Immature natural killer cell (primary cell): ENCODE measurements at regions not wholly inside any gene's neighbourhood (a gene's known extent, or its start where the extent isn't known, plus 50 kb on each side); places are given as distances from the start of the nearest gene placed in this dataset.

Experiments used
- DNase-seq, 3 donors: peaks; one replicate each; pipeline ENCODE4 v3.0.0; 2022; ENCODE audit warnings: mixed read lengths in 1 of 3
- H3K27ac Mint-ChIP-seq, 6 donors: one replicate each; pipeline ENCODE4 v1.8.0; 2020; ENCODE audit warnings: mixed read lengths in 6 of 6, mild to moderate bottlenecking in 5 of 6, inconsistent platforms in 4 of 6, moderate library complexity in 3 of 6
- H3K27me3 Mint-ChIP-seq, 3 donors: one replicate each; pipeline ENCODE4 v1.8.0; 2020 to 2021; ENCODE audit warnings: low read depth in 3 of 3, mild to moderate bottlenecking in 3 of 3, mixed read lengths in 3 of 3, moderate library complexity in 3 of 3, inconsistent platforms in 1 of 3
- H3K36me3 Mint-ChIP-seq, 3 donors: one replicate each; pipeline ENCODE4 v1.8.0; 2020; ENCODE audit warnings: mixed read lengths in 3 of 3, inconsistent platforms in 2 of 3, mild to moderate bottlenecking in 2 of 3
- H3K4me1 Mint-ChIP-seq, 2 donors: one replicate each; pipeline ENCODE4 v1.8.0; 2020; ENCODE audit warnings: inconsistent platforms in 2 of 2, mild to moderate bottlenecking in 2 of 2, mixed read lengths in 2 of 2, moderate library complexity in 1 of 2
- H3K4me3 Mint-ChIP-seq, 5 donors: one replicate each; pipeline ENCODE4 v1.8.0; 2020; ENCODE audit warnings: mild to moderate bottlenecking in 5 of 5, mixed read lengths in 5 of 5, inconsistent platforms in 3 of 5, moderate library complexity in 3 of 5
- H3K9me3 Mint-ChIP-seq, 6 donors: one replicate each; pipeline ENCODE4 v1.8.0; 2020; ENCODE audit warnings: mild to moderate bottlenecking in 6 of 6, mixed read lengths in 6 of 6, inconsistent platforms in 4 of 6, moderate library complexity in 3 of 6

DNA sequence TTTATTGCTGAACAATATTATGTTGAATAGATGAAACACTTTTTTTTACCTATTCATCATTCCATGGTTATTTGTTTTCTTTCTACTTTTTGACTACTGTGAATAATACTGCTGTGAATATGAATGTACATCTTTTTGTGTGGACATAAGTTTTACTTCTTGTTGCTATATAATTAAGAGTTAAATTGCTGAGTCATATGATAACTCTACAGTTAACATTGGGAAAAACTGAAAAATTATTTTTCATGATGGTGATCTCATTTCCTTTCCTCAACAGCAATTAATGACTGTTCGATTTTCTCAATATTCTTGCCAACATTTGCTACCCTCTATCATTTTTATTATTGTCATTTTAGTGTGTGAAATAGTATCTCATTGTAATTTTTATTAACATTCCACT is 106.9 kb upstream of the TECRL start:
- Mint-ChIP-seq H3K27ac (no peak overlapping the region), H3K4me3 (no peak overlapping the region), H3K36me3 (no peaks in the 10 kb centered on the region), H3K9me3 (peaks cover 4 to 45% (median 13%) of the 10 kb centered on the region in 6 donors), H3K27me3 (no peaks in the 10 kb centered on the region), H3K4me1 (no peaks in the 10 kb centered on the region)
- DNase-seq: no peak

DNA sequence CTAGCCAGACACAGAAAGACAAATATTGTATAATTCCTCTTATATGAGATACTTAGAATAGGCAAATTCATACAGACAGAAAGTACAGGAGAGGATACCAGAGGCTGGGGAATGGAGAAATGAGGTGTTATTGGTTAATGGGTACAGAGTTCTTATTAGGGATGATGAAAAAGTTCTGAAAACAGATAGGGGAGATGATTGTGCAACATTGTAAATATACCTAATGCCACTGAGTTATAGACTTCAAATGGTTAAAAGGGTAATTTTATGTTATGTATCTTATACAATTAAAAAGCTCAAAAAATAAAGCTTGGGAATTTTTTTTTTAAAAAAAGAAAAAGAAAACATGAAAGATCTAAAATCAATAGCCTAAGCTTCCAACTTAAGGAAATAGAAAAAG is 98.8 kb upstream of the TECRL start:
- Mint-ChIP-seq H3K9me3 (peaks cover 10 to 38% (median 22%) of the 10 kb centered on the region in 6 donors), H3K4me1 (no peaks in the 10 kb centered on the region), H3K36me3 (no peaks in the 10 kb centered on the region), H3K27ac (no peak overlapping the region), H3K4me3 (no peak overlapping the region), H3K27me3 (peaks cover 0 to 1% (median 0%) of the 10 kb centered on the region in 3 donors)
- DNase-seq: no peak

GRCh38 chr4:64503945-64504675 is 94.9 kb upstream of the TECRL start:
- Mint-ChIP-seq H3K36me3 (no peaks in the 10 kb centered on the region), H3K4me3 (no peak overlapping the region), H3K4me1 (no peaks in the 10 kb centered on the region), H3K27me3 (peaks cover 0 to 1% (median 0%) of the 10 kb centered on the region in 3 donors), H3K27ac (no peak overlapping the region), H3K9me3 (peaks cover 7 to 34% (median 11%) of the 10 kb centered on the region in 6 donors)
- no peak for DNase-seq

GRCh38 chr4:64503416-64503815 is 94.2 kb upstream of the TECRL start:
- Mint-ChIP-seq H3K27me3 (peaks cover 0 to 1% (median 0%) of the 10 kb centered on the region in 3 donors), H3K27ac (no peak overlapping the region), H3K4me1 (no peaks in the 10 kb centered on the region), H3K4me3 (no peak overlapping the region), H3K36me3 (no peaks in the 10 kb centered on the region), H3K9me3 (peaks cover 7 to 34% (median 11%) of the 10 kb centered on the region in 6 donors)
- DNase-seq: no peak

DNA sequence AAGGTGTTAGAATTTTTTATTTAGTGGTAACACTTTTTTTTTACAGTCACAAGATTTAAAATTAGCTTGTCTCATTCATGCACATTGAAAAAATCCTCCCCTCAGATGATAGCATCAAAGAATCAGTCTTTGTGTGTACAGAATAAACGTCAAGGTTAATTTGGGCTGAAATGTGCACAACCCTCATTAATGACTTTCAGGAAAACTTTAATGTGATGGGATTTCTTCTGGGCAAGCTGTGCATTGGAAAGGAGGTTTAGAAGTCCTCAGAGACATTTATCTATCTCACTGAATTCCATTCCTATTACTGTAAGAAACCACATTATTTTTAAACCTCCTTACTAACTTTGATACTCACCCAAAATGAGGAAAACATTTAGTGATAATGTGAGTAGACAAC is 88.2 kb upstream of the TECRL start:
- Mint-ChIP-seq H3K4me1 (no peaks in the 10 kb centered on the region), H3K27ac (no peak overlapping the region), H3K9me3 (peaks cover 0 to 36% (median 9%) of the 10 kb centered on the region in 6 donors), H3K36me3 (no peaks in the 10 kb centered on the region), H3K27me3 (no peaks in the 10 kb centered on the region), H3K4me3 (no peak overlapping the region)
- no peak for DNase-seq

DNA sequence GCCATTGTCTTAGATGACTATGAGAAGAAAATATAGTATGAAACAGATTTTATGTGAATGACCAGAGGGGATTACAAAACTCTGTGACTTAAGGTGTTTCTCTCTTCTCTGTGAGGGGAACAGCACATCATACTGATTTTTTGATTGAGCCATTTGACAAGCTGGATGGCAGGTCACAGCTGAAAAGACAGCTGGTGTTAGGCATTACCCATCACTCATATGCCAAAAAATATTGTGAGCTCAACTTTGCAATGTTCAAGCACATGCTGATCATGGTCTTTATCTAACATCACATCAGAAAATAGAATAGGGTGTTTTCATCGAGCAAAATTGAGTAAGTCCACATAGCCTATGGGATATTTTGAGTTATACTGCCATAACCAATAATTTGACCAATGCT is 86.7 kb upstream of the TECRL start:
- no peaks in the 10 kb centered on the region for H3K27me3 Mint-ChIP-seq
- H3K27ac Mint-ChIP-seq: no peak overlapping the region
- H3K9me3 Mint-ChIP-seq: peaks cover 2 to 40% (median 17%) of the 10 kb centered on the region in 6 donors
- no peaks in the 10 kb centered on the region for H3K36me3 Mint-ChIP-seq
- no peak for DNase-seq
- H3K4me1 Mint-ChIP-seq: no peaks in the 10 kb centered on the region
- H3K4me3 Mint-ChIP-seq: no peak overlapping the region

GRCh38 chr4:64489628-64490027 is 80.4 kb upstream of the TECRL start:
- Mint-ChIP-seq H3K36me3 (no peaks in the 10 kb centered on the region), H3K4me3 (no peak overlapping the region), H3K27ac (no peak overlapping the region), H3K9me3 (peaks cover 2 to 42% (median 15%) of the 10 kb centered on the region in 6 donors), H3K4me1 (no peaks in the 10 kb centered on the region), H3K27me3 (no peaks in the 10 kb centered on the region)
- DNase-seq: no peak

GRCh38 chr4:64479338-64479737 is 70.1 kb upstream of the TECRL start:
- Mint-ChIP-seq H3K4me1 (no peaks in the 10 kb centered on the region), H3K4me3 (no peak overlapping the region), H3K27ac (no peak overlapping the region), H3K27me3 (no peaks in the 10 kb centered on the region), H3K9me3 (peaks cover 8 to 38% (median 20%) of the 10 kb centered on the region in 6 donors), H3K36me3 (peaks cover 0 to 4% (median 0%) of the 10 kb centered on the region in 3 donors)
- no peak for DNase-seq

- H3K4me1 Mint-ChIP-seq: no peaks in the 10 kb centered on the region
- no peak overlapping the region for H3K27ac Mint-ChIP-seq
- no peaks in the 10 kb centered on the region for H3K27me3 Mint-ChIP-seq
- no peak for DNase-seq
- H3K9me3 Mint-ChIP-seq: peaks cover 8 to 31% (median 15%) of the 10 kb centered on the region in 6 donors
- H3K36me3 Mint-ChIP-seq: no peaks in the 10 kb centered on the region
- no peak overlapping the region for H3K4me3 Mint-ChIP-seq
These were observed 67.9 kb upstream of the TECRL start for GRCh38 chr4:64477127-64477526.

- peaks cover 0 to 19% (median 10%) of the 10 kb centered on the region in 6 donors for H3K9me3 Mint-ChIP-seq
These were observed 56.0 kb upstream of the TECRL start for GRCh38 chr4:64465263-64465662.

DNA sequence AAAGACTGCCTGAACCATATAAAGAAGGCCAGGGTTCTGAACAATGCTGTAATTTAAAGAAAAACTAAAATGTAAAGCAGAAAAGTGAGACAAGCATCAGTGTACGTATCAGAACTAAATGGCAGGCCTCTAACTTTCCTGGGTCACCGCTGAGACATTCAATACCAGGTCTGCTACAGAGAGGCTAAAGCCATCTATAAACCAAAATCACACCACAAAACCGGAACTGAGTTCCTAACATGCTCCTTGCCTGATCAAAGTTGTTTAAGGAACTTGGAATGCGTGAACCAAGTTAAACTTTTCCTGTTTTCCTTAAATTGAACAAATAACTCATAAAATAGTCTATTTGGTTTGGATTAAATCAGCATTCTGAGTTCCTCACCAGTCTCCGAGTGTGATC is 55.3 kb upstream of the TECRL start:
- H3K36me3 Mint-ChIP-seq: no peaks in the 10 kb centered on the region
- H3K27me3 Mint-ChIP-seq: peaks cover 0 to 2% (median 0%) of the 10 kb centered on the region in 3 donors
- H3K27ac Mint-ChIP-seq: no peak overlapping the region
- no peaks in the 10 kb centered on the region for H3K4me1 Mint-ChIP-seq
- peaks cover 0 to 19% (median 10%) of the 10 kb centered on the region in 6 donors for H3K9me3 Mint-ChIP-seq
- DNase-seq: no peak
- no peak overlapping the region for H3K4me3 Mint-ChIP-seq

More at GRCh38 chr4:64465263-64465662, 56.0 kb upstream of the TECRL start:
- peaks cover 0 to 2% (median 0%) of the 10 kb centered on the region in 3 donors for H3K27me3 Mint-ChIP-seq
- H3K4me3 Mint-ChIP-seq: no peak overlapping the region
- H3K36me3 Mint-ChIP-seq: no peaks in the 10 kb centered on the region
- no peak for DNase-seq
- H3K4me1 Mint-ChIP-seq: no peaks in the 10 kb centered on the region
- H3K27ac Mint-ChIP-seq: no peak overlapping the region
